Esophagus muscularis mucosa (tissue), 3 donors: ENCODE measurements at regions not wholly inside any gene's neighbourhood (a gene's known extent, or its start where the extent isn't known, plus 50 kb on each side); places are given as distances from the start of the nearest gene placed in this dataset.

Experiments used
- CTCF ChIP-seq, 3 experiments: fragments of 200-600 bp in 2 of 3; fragments of 450-650 bp in 1 of 3; sonication (generic) in 2 of 3; IDR thresholded peaks; one replicate each; pipeline ENCODE4 v1.5.1; 2017 to 2019; ENCODE audit warnings: antibody characterized with exemption in 3 of 3, mild to moderate bottlenecking in 2 of 3, moderate library complexity in 1 of 3
- POLR2A ChIP-seq: fragments of 450-650 bp; IDR thresholded peaks from one replicate; pipeline ENCODE4 v1.6.1; 2017; ENCODE audit warnings: antibody characterized with exemption, moderate library complexity, mild to moderate bottlenecking, low read depth

- TF ChIP-seq POLR2A (no peak), CTCF (IDR thresholded peaks at IDR 0.05) (no peak)
These were observed 528.9 kb upstream of the FZD8 start for GRCh38 chr10:36170943-36171501.
